ENCODE measurements at regions not wholly inside any gene's neighbourhood (a gene's known extent, or its start where the extent isn't known, plus 50 kb on each side); places are given as distances from the start of the nearest gene placed in this dataset.

GRCh38 chr3:13976469-13976868 is 96.6 kb upstream of the WNT7A start:
- ATAC-seq (ENCODE audit: insufficient number of reproducible peaks, low FRiP score, low read depth): no peak
- no peaks in the 10 kb centered on the region for H3K4me1 ChIP-seq (ENCODE audit: control insufficient read depth in 1 of 2, low read depth in 2 of 2)

GRCh38 chr3:13975686-13976085 is 95.8 kb upstream of the WNT7A start:
- Histone ChIP-seq H3K27me3 (replicated peaks; ENCODE audit: insufficient read depth) (no peaks in the 10 kb centered on the region), H3K4me1 (ENCODE audit: control insufficient read depth in 1 of 2, low read depth in 2 of 2) (no peaks in the 10 kb centered on the region), H3K27ac (no peak overlapping the region), H3K36me3 (no peaks in the 10 kb centered on the region), H3K9me3 (peaks cover 15% of the 10 kb centered on the region), H3K4me3 (no peak overlapping the region)
- no peak for TF ChIP-seq CTCF (IDR thresholded peaks at IDR 0.05)
- DNase-seq (ENCODE audit: low spot score) (no peak), ATAC-seq (ENCODE audit: insufficient number of reproducible peaks, low FRiP score, low read depth) (no peak)

More at GRCh38 chr3:13976469-13976868, 96.6 kb upstream of the WNT7A start:
- H3K27me3 ChIP-seq (replicated peaks; ENCODE audit: insufficient read depth): no peaks in the 10 kb centered on the region
- H3K27ac ChIP-seq: no peak overlapping the region
- no peak overlapping the region for H3K4me3 ChIP-seq
- DNase-seq (ENCODE audit: low spot score): no peak
- H3K36me3 ChIP-seq: no peaks in the 10 kb centered on the region
- TF ChIP-seq CTCF (IDR thresholded peaks at IDR 0.05): no peak
- peaks cover 15% of the 10 kb centered on the region for H3K9me3 ChIP-seq

GRCh38 chr3:13972679-13973379 is 93.0 kb upstream of the WNT7A start:
- Histone ChIP-seq H3K4me1 (ENCODE audit: control insufficient read depth in 1 of 2, low read depth in 2 of 2) (no peaks in the 10 kb centered on the region), H3K9me3 (peaks cover 15% of the 10 kb centered on the region), H3K4me3 (no peak overlapping the region), H3K27me3 (replicated peaks; ENCODE audit: insufficient read depth) (no peaks in the 10 kb centered on the region), H3K36me3 (no peaks in the 10 kb centered on the region), H3K27ac (no peak overlapping the region)
- DNase-seq (ENCODE audit: low spot score) (no peak), ATAC-seq (ENCODE audit: insufficient number of reproducible peaks, low FRiP score, low read depth) (no peak)
- no peak for TF ChIP-seq CTCF (IDR thresholded peaks at IDR 0.05)

GRCh38 chr3:13966302-13966701 is 86.4 kb upstream of the WNT7A start:
- Histone ChIP-seq H3K4me3 (no peak overlapping the region), H3K36me3 (no peaks in the 10 kb centered on the region), H3K27ac (no peak overlapping the region), H3K9me3 (no peaks in the 10 kb centered on the region), H3K4me1 (ENCODE audit: control insufficient read depth in 1 of 2, low read depth in 2 of 2) (no peaks in the 10 kb centered on the region), H3K27me3 (replicated peaks; ENCODE audit: insufficient read depth) (no peaks in the 10 kb centered on the region)
- TF ChIP-seq CTCF (IDR thresholded peaks at IDR 0.05): no peak
- ATAC-seq (ENCODE audit: insufficient number of reproducible peaks, low FRiP score, low read depth) (no peak), DNase-seq (ENCODE audit: low spot score) (no peak)

- no peak overlapping the region for H3K4me3 ChIP-seq
- no peaks in the 10 kb centered on the region for H3K36me3 ChIP-seq
- no peak for ATAC-seq (ENCODE audit: insufficient number of reproducible peaks, low FRiP score, low read depth)
- no peaks in the 10 kb centered on the region for H3K9me3 ChIP-seq
- no peaks in the 10 kb centered on the region for H3K27me3 ChIP-seq (replicated peaks; ENCODE audit: insufficient read depth)
- no peak for DNase-seq (ENCODE audit: low spot score)
- H3K27ac ChIP-seq: no peak overlapping the region
- no peak for TF ChIP-seq CTCF (IDR thresholded peaks at IDR 0.05)
- H3K4me1 ChIP-seq (ENCODE audit: control insufficient read depth in 1 of 2, low read depth in 2 of 2): no peaks in the 10 kb centered on the region
Observed at GRCh38 chr3:13963137-13963886, 83.4 kb upstream of the WNT7A start.
